ENCODE measurements at regions not wholly inside any gene's neighbourhood (a gene's known extent, or its start where the extent isn't known, plus 50 kb on each side); places are given as distances from the start of the nearest gene placed in this dataset.

GRCh38 chr12:81950871-81951270, 191.7 kb upstream of the PPFIA2 start:
- Histone ChIP-seq H3K36me3 (no peaks in the 10 kb centered on the region), H3K27me3 (no peaks in the 10 kb centered on the region), H3K4me1 (peaks cover 0 to 14% (median 0%) of the 10 kb centered on the region in 12 donors), H3K9me3 (no peaks in the 10 kb centered on the region), H3K27ac (no peak overlapping the region), H3K4me3 (no peak overlapping the region)
- DNase-seq (no peak), ATAC-seq (no peak)
- intact Hi-C loops (cut with DNase I): no loop called here
- TF ChIP-seq POLR2A (IDR thresholded peaks at IDR 0.05): no peak
- no peak for TF ChIP-seq CTCF (IDR thresholded peaks at IDR 0.05)
- WGBS, 4 donors: 82 to 84% (median 83%) methylated on average over 3 of the region's 3 CpGs

DNA sequence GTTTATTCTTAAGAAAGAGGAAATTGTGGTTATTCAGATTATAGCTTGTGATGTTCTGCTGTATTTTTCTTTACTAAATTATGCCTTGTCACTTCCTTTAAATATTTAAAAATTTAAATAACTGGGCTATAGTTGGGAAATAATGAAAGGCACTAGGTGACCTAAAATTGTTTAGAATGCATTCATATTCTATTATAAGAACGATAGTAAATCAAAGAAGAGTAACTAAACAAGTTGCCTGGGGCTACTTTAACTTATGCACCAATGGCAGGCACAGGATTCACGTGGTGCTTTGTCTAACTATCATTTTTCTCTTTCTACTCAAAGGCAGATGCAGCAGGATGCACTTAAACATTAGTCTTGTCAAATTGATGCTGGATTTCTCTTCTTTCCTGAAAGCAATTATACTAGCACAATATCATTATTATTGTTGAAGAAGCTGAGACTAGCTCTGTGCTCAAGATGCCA, 190.7 kb upstream of the PPFIA2 start:
- no peak for DNase-seq
- TF ChIP-seq CTCF (IDR thresholded peaks at IDR 0.05): no peak
- no peak for TF ChIP-seq POLR2A (IDR thresholded peaks at IDR 0.05)
- intact Hi-C loops (cut with DNase I): no loop called here
- Histone ChIP-seq H3K4me1 (peaks cover 0 to 20% (median 0%) of the 10 kb centered on the region in 12 donors), H3K27me3 (no peaks in the 10 kb centered on the region), H3K27ac (no peak overlapping the region), H3K36me3 (no peaks in the 10 kb centered on the region), H3K9me3 (no peaks in the 10 kb centered on the region), H3K4me3 (no peak overlapping the region)
- WGBS, 4 donors: 42 to 54% (median 49%) methylated on average over 2 of the region's 2 CpGs
- ATAC-seq: no peak

GRCh38 chr12:81949416-81949815, 190.3 kb upstream of the PPFIA2 start:
- Histone ChIP-seq H3K4me3 (no peak overlapping the region), H3K4me1 (peaks cover 0 to 24% (median 0%) of the 10 kb centered on the region in 12 donors), H3K27ac (no peak overlapping the region), H3K27me3 (no peaks in the 10 kb centered on the region), H3K36me3 (no peaks in the 10 kb centered on the region), H3K9me3 (no peaks in the 10 kb centered on the region)
- ATAC-seq: no peak
- no peak for TF ChIP-seq CTCF (IDR thresholded peaks at IDR 0.05)
- TF ChIP-seq POLR2A (IDR thresholded peaks at IDR 0.05): no peak
- no peak for DNase-seq
- 70 to 77% (median 74%) methylated on average over 2 of the region's 2 CpGs for WGBS, 4 donors
- intact Hi-C loops (cut with DNase I): no loop called here

DNA sequence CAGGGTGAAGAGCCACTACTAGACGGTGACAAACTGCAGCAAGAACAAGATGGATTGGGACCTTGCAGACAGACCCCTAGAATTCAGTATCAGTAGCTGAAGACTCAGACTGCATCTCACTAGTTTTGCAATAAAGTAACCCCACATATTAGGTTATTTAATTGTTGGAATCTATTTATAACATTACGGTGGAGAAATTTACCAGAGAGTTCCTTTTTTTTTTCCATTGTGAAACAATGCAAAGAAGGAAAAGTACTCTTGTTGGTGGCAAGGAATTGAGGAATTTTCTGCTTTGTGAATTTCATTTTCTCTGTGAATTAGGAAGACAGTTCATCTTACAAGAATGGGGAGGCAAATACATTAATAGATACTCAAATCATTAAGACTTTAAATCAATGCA, 185.7 kb upstream of the PPFIA2 start:
- 74 to 89% (median 81%) methylated on average over 2 of the region's 2 CpGs for WGBS, 4 donors
- Histone ChIP-seq H3K27ac (no peak overlapping the region), H3K27me3 (no peaks in the 10 kb centered on the region), H3K9me3 (no peaks in the 10 kb centered on the region), H3K4me1 (peaks cover 0 to 44% (median 0%) of the 10 kb centered on the region in 12 donors), H3K4me3 (no peak overlapping the region), H3K36me3 (no peaks in the 10 kb centered on the region)
- TF ChIP-seq CTCF (IDR thresholded peaks at IDR 0.05) (no peak), POLR2A (IDR thresholded peaks at IDR 0.05) (no peak)
- intact Hi-C loops (cut with DNase I): no loop called here
- DNase-seq: no peak
- no peak for ATAC-seq
